NCI-H1694 (cell line): ENCODE measurements at regions not wholly inside any gene's neighbourhood (a gene's known extent, or its start where the extent isn't known, plus 50 kb on each side); places are given as distances from the start of the nearest gene placed in this dataset.

Experiments used
- DNase-seq: peaks from one replicate; lab custom pipeline; 2025; lab: John Stamatoyannopoulos, UW

DNA sequence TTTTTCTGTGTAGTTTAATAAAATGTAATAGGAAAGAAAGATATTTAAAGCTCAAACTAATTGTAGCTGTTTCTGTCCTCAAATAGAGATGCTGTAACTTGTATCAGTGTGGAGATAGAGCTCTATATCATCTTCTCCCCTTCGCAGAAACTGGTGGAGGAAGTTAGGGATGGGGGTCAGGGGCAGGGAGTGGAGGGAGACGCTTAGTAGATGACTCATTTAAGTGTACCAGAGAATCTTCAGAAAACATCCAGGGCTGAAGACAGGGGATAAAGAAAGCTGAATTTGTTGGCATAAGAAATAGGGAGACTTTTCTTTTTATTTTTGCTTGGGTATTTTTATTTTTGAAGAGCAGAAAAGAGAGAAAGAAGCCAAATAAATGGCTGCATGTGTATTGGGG is 282.6 kb upstream of the DPYD start:
- DNase-seq = no peak

DNA sequence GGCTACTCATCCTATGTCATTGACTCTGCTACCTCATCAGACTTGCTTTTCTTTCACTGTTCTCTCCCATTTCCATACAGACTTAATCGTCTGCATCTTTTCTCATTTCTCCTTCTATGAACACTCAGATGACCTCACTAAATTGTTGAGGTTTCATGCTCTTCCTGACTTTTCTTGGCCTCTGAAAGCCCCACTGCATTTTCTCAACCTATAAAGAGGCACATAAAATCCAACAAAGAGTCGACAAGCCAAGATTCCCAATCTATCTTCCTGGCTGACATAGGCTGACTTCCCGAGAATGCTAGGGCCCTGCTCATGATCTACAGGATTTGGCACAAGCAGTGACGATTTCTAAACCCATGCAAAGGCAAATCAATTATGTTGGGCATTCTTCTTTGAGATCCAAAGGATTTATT is 280.8 kb upstream of the DPYD start:
- DNase-seq = no peak

DNA sequence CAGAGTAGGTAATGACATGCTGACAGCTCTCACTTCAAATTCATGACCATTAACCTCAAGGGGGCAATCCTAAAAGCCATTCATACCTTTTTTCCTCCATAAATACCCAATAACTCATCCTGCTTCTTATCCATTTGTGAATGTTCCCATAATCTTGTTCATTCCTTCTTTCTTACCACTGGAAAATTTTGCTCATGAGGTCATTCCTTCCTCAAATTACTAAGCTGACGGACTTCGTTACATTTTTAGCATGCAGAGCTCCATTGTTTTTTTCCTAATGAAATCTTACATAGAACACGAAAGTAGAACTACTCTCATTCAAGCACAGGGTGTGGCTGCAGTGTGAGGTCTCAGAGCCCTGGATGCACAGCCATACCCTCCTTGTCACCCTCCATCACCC is 276.5 kb upstream of the DPYD start:
- no peak for DNase-seq

- no peak for DNase-seq
Measured at GRCh38 chr1:98196012-98196411, 275.2 kb upstream of the DPYD start.

DNA sequence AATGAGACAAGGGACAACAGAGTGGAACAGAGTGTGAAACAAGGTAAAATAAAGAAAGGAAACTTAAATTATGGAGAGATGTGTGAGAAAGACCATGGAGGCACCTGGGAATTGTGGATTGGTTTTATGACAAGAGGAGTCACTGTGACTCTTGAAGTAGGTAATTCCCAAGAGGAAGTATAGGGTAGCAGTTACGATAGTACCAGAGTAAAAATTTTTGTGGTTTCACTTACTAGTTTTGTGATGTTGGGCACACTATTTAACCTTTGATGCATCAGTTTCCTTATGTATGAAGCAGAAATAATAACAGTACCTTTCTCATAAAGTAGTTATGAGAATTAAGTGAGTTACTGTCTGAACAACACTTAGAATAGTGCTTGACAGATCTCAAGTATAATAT is 267.9 kb upstream of the DPYD start:
- no peak for DNase-seq

GRCh38 chr1:98184856-98185255 is 264.0 kb upstream of the DPYD start:
- DNase-seq = no peak

DNA sequence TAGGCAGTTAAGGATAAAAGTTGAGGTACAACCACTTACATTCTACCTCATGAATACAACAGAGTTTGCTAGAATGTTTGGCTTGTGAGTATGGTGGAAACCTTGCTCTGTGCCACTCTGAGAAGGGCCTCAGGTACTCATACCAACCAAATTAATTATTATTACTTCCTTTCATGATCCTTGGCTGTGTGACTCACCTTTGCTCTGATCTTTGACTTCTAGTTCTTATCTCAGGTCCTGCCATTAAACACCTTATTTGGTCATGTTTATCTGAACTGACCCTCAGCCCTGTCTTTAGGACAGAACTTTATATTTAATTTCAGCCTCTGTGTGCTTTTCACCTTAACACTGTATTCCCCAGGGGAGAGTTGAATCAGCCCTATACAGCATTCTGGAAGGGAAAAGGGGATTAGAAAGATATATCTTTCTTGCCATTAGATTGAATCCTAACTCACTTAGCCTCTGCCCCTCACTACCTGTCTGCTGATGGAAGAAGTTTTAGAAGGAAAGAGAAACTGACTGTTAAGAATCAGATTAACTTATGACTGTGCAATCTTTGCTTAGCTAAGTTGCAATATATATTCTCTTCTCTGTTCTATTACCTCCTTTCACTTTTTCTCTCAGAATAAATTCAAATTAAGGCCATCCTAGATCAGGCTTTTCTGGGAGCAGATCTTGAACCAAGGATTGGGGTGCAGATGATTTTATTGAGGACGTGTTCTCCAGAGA is 260.4 kb upstream of the DPYD start:
- no peak for DNase-seq

DNA sequence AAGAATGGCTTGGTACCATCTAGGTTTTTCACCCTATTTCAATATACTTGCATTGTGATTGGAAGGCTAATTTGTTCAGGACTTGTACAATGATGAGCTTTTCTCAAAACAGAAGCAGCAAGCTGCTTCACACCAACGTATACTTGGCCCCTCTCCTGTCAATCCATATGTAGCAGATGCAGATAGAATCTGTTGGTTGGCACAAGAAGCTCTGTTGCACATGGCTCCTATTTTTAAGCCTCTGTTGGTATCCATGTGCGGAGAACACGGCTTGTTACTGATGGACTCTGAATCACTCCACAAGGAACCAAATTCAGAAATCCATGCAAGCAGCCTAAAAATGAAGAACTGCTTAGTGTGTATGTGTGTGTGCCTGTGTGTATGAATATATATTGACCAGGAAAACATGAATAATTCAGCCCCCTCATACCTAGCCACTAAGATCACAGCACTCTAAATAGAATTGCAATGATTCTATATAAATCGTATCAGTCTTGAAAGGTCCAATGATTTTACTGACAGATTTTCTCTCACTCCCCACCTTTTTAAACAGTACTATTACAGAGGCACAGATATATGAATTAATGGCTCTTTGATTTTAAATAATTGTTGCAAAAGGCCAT is 258.4 kb upstream of the DPYD start:
- peak; percentile 80 for DNase-seq

DNA sequence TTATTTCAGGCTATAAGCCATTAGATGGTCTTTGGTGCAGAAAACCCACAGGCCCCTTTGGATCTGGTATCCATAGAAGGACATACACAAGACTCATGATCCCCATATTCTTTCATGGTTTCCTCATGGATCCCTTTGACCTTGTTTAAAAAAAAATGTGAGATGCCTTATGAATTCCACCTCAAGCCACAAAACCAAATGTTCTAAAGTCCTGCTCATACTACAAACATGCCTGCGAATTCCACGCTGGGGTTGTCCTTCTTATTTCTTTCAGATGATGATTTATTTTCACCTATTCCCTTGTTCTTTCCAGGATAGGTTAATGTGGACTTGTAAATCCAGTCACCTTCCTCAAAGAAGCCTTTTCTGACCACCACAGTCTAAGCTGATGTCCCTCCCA is 256.9 kb upstream of the DPYD start:
- DNase-seq = no peak

DNA sequence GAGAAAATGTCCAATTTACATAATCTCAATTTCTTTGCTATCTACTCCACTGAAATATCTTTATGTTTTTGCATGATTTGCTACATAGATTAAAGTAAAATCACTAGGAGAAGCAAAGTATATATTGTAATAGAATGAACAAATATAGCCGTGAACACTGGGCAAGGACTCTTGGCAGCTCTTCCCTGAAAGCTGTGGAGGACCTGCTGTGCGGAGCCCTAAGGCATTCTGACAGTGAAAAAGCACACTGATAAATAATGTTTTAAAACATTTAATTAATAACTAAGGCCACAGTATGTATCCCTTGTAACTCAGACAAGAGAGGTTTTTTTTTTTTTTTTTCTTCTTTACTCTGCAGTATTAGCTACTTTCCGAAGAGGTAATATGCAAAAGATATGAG is 256.1 kb upstream of the DPYD start:
- no peak for DNase-seq

DNA sequence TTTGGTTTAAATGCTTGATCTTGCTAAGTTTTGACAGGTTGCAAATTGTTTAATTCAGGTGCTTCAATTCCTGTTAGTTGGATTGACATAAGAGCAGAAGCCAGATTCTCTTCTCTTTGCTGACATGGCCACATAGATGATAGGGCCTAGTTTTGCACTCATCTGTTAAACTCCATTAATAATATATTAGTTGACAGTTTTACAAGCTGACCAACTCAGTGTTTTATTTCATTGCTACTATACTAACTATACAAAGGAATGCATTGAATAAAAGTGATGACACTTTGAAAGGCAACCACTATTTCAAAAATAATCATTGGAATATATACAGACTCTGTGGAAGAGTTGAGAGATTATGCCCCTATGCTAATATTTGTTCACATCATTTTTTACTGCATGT is 255.6 kb upstream of the DPYD start:
- no peak for DNase-seq

- DNase-seq = no peak
Measured at GRCh38 chr1:98172578-98172977, 251.7 kb upstream of the DPYD start.

GRCh38 chr1:98172022-98172421 is 251.2 kb upstream of the DPYD start:
- DNase-seq = no peak

- DNase-seq = no peak
Measured at GRCh38 chr1:98164509-98164908, 243.7 kb upstream of the DPYD start.

- DNase-seq = no peak
Measured at GRCh38 chr1:98157524-98158313, 236.9 kb upstream of the DPYD start.

DNA sequence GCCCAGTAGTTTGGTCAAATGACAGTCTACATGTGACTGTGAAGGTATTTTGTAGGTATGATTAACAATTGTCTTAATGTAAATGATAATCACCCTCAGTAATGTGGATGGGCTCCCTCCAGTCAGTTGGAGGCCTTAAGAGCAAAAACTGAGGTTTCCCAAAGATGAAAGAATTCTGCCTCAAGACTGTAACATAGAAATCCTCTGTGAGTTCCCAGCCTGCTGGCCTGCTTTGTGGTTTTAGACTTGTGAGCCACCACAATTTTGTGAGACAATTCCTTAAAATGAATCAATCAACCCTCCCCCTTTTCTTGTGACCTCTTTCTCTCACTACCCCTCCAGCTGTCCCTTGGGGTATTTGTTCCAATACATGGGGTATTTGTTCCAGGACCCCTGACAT is 226.4 kb upstream of the DPYD start:
- DNase-seq = no peak

DNA sequence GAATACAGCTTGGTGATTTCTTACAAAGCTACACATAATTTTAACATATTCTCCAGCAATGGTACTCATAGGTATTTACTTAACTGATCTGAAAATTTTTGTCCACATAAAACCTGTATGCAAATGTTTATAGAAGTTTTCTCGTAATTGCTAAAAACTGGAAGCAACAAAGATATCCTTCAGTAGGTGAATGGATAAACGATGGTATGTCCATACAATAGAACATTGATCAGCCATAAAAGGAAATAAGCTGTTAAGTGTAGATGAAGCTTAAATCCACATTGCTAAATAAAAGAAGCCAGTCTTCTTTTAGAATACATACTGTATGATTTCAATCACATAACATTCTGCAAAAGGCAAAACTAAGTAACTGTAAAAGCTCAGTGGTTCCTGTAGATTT is 224.8 kb upstream of the DPYD start:
- no peak for DNase-seq

- DNase-seq = no peak
Measured at GRCh38 chr1:98143403-98143802, 222.6 kb upstream of the DPYD start.

GRCh38 chr1:98133131-98133530 is 212.3 kb upstream of the DPYD start:
- no peak for DNase-seq

DNA sequence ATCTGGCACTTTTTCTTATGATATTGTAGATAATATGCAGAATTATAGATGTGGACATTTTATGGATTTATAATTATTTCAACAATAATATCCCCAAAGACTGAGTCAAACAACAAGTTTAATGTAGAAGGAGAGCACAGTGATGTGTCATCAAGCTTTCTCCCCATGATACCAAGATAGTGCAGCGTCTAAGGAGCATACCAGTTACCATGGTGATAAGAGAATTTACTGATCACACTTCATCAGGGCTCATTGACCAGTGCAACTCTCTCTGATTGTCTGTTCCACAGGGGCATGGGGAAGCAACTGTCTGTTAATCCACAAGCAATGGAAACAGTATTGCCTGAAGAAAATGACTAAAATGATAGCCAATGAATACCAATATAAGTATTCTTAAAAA is 209.6 kb upstream of the DPYD start:
- DNase-seq = no peak

DNA sequence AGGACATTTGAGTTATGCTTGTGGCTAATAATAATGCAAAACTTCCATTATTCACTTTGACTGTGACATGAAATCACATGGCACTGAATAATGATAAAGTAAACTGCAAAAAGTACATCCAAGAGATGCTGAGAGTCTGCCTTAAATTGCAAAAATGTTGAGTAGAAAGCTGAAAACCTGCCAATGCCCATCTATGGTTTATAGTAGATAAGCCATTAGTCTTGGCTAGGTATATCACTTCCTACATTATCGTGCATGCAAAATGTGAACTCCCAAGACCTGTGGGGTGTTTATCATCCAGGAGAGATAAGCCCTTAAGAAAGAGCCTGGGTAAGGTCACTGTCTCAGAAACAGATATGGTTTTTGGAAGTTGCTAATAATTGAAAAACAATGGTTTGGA is 208.7 kb upstream of the DPYD start:
- DNase-seq = no peak

- no peak for DNase-seq
Measured at GRCh38 chr1:98126740-98127139, 205.9 kb upstream of the DPYD start.

- DNase-seq = no peak
Measured at GRCh38 chr1:98121646-98122045, 200.8 kb upstream of the DPYD start.
